HepG2 (cell line): ENCODE measurements at regions not wholly inside any gene's neighbourhood (a gene's known extent, or its start where the extent isn't known, plus 50 kb on each side); places are given as distances from the start of the nearest gene placed in this dataset.

Experiments used
- ATAC-seq: fragments of 200-7000 bp; cut with Tn5 transposase; 3 replicates; pipeline ENCODE4 v1.9.1; 2020; ENCODE audit warnings: mild to moderate bottlenecking, moderate library complexity
- BruUV-seq: library from RNA; stranded (reverse); fragments of 400-500 nt; replicated peaks from 2 replicates; lab custom pipeline; 2021; lab: Mats Ljungman, UMichigan
- CTCF ChIA-PET: fragments of 300-600 bp; formaldehyde crosslinking; extraction: SDS; loops from one replicate; lab custom pipeline; 2021; ENCODE audit warnings: low total read pairs, inconsistent platforms, low intra/inter-chr PET ratio; lab: Yijun Ruan, JAX
- POLR2A ChIA-PET: fragments of 350-600 bp; sonication (Branson Sonifier 250); formaldehyde crosslinking; loops from one replicate; lab custom pipeline; 2020; ENCODE audit warnings: antibody characterized with exemption, inconsistent platforms; lab: Yijun Ruan, JAX
- DNase-seq: peaks from one replicate; pipeline ENCODE4 v3.0.0-alpha.2; 2015; ENCODE audit warnings: low spot score
- FAIRE-seq: peaks from 3 replicates; lab custom pipeline; 2011; peaks lifted over from hg19 to GRCh38; lab: Jason Lieb, UNC
- H2AFZ ChIP-seq: one replicate; pipeline ENCODE4 v1.6.1; 2011; ENCODE audit warnings: low read length, inconsistent platforms
- H3K27ac ChIP-seq: fragments of 300-600 bp; 3 replicates; pipeline ENCODE4 v1.8.0; 2011; ENCODE audit warnings: mixed run types, mild to moderate bottlenecking, mixed read lengths, low read length, inconsistent platforms; ENCODE audit not compliant: insufficient read depth; ENCODE audit errors: extremely low read length
- H3K27me3 ChIP-seq, 2 experiments: fragments of 200-600 bp in 1 of 2; 2 replicates in 1 of 2; 3 replicates in 1 of 2; pipeline versions ENCODE4 v1.6.0 to v1.8.0; 2011; ENCODE audit warnings: low read length in 2 of 2, mild to moderate bottlenecking in 2 of 2, moderate library complexity in 2 of 2, inconsistent platforms in 1 of 2; ENCODE audit not compliant: insufficient read depth in 2 of 2, control insufficient read depth in 1 of 2
- H3K36me3 ChIP-seq, 2 experiments: fragments of 200-600 bp in 1 of 2; replicated peaks in 1 of 2; 2 replicates in 1 of 2; 3 replicates in 1 of 2; pipeline versions ENCODE4 v1.5.1 to v1.8.0; 2011; ENCODE audit warnings: low read length in 2 of 2, inconsistent platforms in 1 of 2; ENCODE audit not compliant: insufficient read depth in 2 of 2, control insufficient read depth in 1 of 2
- H3K4me1 ChIP-seq: 2 replicates; pipeline ENCODE4 v1.5.1; 2012; ENCODE audit warnings: low read length, inconsistent platforms; ENCODE audit not compliant: insufficient read depth
- H3K4me2 ChIP-seq: 2 replicates; pipeline ENCODE4 v1.6.0; 2011; ENCODE audit warnings: low read depth, low read length, inconsistent platforms
- H3K4me3 ChIP-seq, 3 experiments: fragments of 200-600 bp in 1 of 3; sonication (generic), shearing (Covaris generic) in 1 of 3; replicated peaks in 1 of 3; 2 replicates each; pipeline ENCODE4 v1.5.1; 2011 to 2016; ENCODE audit warnings: low read length in 3 of 3, inconsistent platforms in 2 of 3, low read depth in 2 of 3, mild to moderate bottlenecking in 2 of 3, control low read depth in 1 of 3, mixed read lengths in 1 of 3; ENCODE audit not compliant: insufficient read depth in 1 of 3
- H3K79me2 ChIP-seq: one replicate; pipeline ENCODE4 v1.6.1; 2011; ENCODE audit warnings: low read length, inconsistent platforms; ENCODE audit not compliant: insufficient read depth
- H3K9ac ChIP-seq: 2 replicates; pipeline ENCODE4 v1.6.0; 2011; ENCODE audit warnings: mild to moderate bottlenecking, low read depth, low read length, inconsistent platforms; ENCODE audit not compliant: insufficient read depth
- H3K9me3 ChIP-seq: 2 replicates; pipeline ENCODE4 v1.5.1; 2012; ENCODE audit warnings: mild to moderate bottlenecking, low read length
- H4K20me1 ChIP-seq: 2 replicates; pipeline ENCODE4 v1.6.0; 2011; ENCODE audit warnings: inconsistent platforms, mild to moderate bottlenecking, low read length, moderate library complexity; ENCODE audit not compliant: insufficient read depth
- CC2D1A ChIP-seq: sonication (generic); formaldehyde crosslinking; IDR thresholded peaks from 2 replicates; pipeline ENCODE4 v1.8.1; 2023; ENCODE audit warnings: mild to moderate bottlenecking, missing genetic modification reagents
- CTCF ChIP-seq: sonication (generic); formaldehyde crosslinking; IDR thresholded peaks from 2 replicates; pipeline ENCODE4 v1.5.0; 2020; ENCODE audit warnings: mild to moderate bottlenecking, missing genetic modification reagents, moderate library complexity
- GMEB1 ChIP-seq: sonication (generic); formaldehyde crosslinking; IDR thresholded peaks from 2 replicates; pipeline ENCODE4 v1.5.1; 2020; ENCODE audit warnings: missing genetic modification reagents, mild to moderate bottlenecking, borderline replicate concordance
- MBD4 ChIP-seq: IDR thresholded peaks from 2 replicates; pipeline ENCODE4 v1.6.1; 2012; ENCODE audit warnings: low read length, inconsistent platforms, borderline replicate concordance
- POLR2A ChIP-seq, 2 experiments: IDR thresholded peaks; 2 replicates each; pipeline ENCODE4 v1.6.1; 2011; ENCODE audit warnings: low read depth in 2 of 2, low read length in 2 of 2, mild to moderate bottlenecking in 1 of 2, moderate library complexity in 1 of 2; ENCODE audit not compliant: insufficient read depth in 1 of 2
- SPEN ChIP-seq: sonication (generic); formaldehyde crosslinking; IDR thresholded peaks from 2 replicates; pipeline ENCODE4 v1.5.1; 2020; ENCODE audit warnings: low read depth, mild to moderate bottlenecking, missing genetic modification reagents
- ZNF331 ChIP-seq: sonication (generic); formaldehyde crosslinking; IDR thresholded peaks from 2 replicates; pipeline ENCODE4 v1.4.0; 2020; ENCODE audit warnings: missing genetic modification reagents
- ZNF670 ChIP-seq: sonication (generic); formaldehyde crosslinking; IDR thresholded peaks from 2 replicates; pipeline ENCODE4 v1.8.0; 2022; ENCODE audit warnings: mild to moderate bottlenecking, missing genetic modification reagents, borderline replicate concordance
- ZUFSP ChIP-seq: sonication (generic); formaldehyde crosslinking; IDR thresholded peaks from 2 replicates; pipeline ENCODE4 v1.9.0; 2021; ENCODE audit warnings: missing genetic modification reagents, mild to moderate bottlenecking, borderline replicate concordance
- WGBS: methylation state at CpG from one replicate; pipeline ENCODE4 v1.1.6; 2017; ENCODE audit warnings: low lambda C conversion rate; 5-methylcytosine and 5-hydroxymethylcytosine counted together
- in situ Hi-C: cut with HindIII; loops from 2 replicates; pipeline ENCODE4 v1.10.0; 2017; ENCODE audit warnings: low pct_unique_long_range_greater_than_20kb; ENCODE audit not compliant: extremely low pct_ligation_motif_present
- intact Hi-C: fragments of 100-400 bp; cut with micrococcal nuclease; formaldehyde crosslinking; loops from one replicate; pipeline ENCODE4 v1.10.0; 2022; ENCODE audit not compliant: unreplicated experiment
- TF ChIP-seq, protein P1 (sequence below): sonication (generic); formaldehyde crosslinking; IDR thresholded peaks from 2 replicates; pipeline ENCODE4 v1.5.0; 2020; ENCODE audit warnings: missing genetic modification reagents, mild to moderate bottlenecking, borderline replicate concordance
- TF ChIP-seq, protein P2 (sequence below): sonication (generic); formaldehyde crosslinking; IDR thresholded peaks from 2 replicates; pipeline ENCODE4 v1.4.0; 2020; ENCODE audit warnings: missing genetic modification reagents, mild to moderate bottlenecking, borderline replicate concordance

GRCh38 chr21:28106370-28106890, 886.2 kb downstream of the LTN1 start:
- Histone ChIP-seq H3K4me3 (no peak overlapping the region), H3K36me3 (no peaks in the 10 kb centered on the region), H3K27me3 (no peaks in the 10 kb centered on the region), H3K4me2 (no peak overlapping the region), H3K9me3 (peaks cover 81% of the 10 kb centered on the region), H3K79me2 (no peaks in the 10 kb centered on the region), H4K20me1 (no peaks in the 10 kb centered on the region), H3K27ac (no peak overlapping the region), H3K4me1 (no peaks in the 10 kb centered on the region), H2AFZ (no peak overlapping the region), H3K9ac (no peak overlapping the region)
- ATAC-seq (no peak), FAIRE-seq (no peak), DNase-seq (no peak)
- BruUV-seq: no TSS peak
- WGBS: 33% methylated on average over 3 of the region's 3 CpGs
- CTCF ChIA-PET: no interaction called here
- in situ Hi-C loops: no loop called here
- TF ChIP-seq CC2D1A (CRISPR knock-in tag) (no peak), MBD4 (no peak), CTCF (CRISPR knock-in tag) (no peak), SPEN (CRISPR knock-in tag) (no peak), ZNF670 (CRISPR knock-in tag) (no peak), ZNF331 (CRISPR knock-in tag) (no peak), ZUFSP (no peak), POLR2A (IDR thresholded peaks at IDR 0.05; ENCODE audit: insufficient read depth in 1 of 2, low read depth in 2 of 2, low read length in 2 of 2) (no peak), GMEB1 (CRISPR knock-in tag) (no peak)
- TF ChIP-seq, protein P1, sequence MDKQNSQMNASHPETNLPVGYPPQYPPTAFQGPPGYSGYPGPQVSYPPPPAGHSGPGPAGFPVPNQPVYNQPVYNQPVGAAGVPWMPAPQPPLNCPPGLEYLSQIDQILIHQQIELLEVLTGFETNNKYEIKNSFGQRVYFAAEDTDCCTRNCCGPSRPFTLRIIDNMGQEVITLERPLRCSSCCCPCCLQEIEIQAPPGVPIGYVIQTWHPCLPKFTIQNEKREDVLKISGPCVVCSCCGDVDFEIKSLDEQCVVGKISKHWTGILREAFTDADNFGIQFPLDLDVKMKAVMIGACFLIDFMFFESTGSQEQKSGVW (CRISPR knock-in tag): no peak
- TF ChIP-seq, protein P2, sequence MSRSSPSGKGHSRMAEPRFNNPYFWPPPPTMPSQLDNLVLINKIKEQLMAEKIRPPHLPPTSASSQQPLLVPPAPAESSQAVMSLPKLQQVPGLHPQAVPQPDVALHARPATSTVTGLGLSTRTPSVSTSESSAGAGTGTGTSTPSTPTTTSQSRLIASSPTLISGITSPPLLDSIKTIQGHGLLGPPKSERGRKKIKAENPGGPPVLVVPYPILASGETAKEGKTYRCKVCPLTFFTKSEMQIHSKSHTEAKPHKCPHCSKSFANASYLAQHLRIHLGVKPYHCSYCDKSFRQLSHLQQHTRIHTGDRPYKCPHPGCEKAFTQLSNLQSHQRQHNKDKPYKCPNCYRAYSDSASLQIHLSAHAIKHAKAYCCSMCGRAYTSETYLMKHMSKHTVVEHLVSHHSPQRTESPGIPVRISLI: no peak
- POLR2A ChIA-PET: no interaction called here
- intact Hi-C loops: no loop called here
